PC-3 (cell line): ENCODE measurements at regions not wholly inside any gene's neighbourhood (a gene's known extent, or its start where the extent isn't known, plus 50 kb on each side); places are given as distances from the start of the nearest gene placed in this dataset.

Experiments
- ATAC-seq: fragments of 200-7000 bp; cut with Tn5 transposase; 2 replicates; pipeline ENCODE4 v1.9.1; 2020; ENCODE audit warnings: mild to moderate bottlenecking, moderate library complexity
- BruUV-seq: library from RNA; stranded (reverse); fragments of 400-500 nt; replicated peaks from 2 replicates; lab custom pipeline; 2021; lab: Mats Ljungman, UMichigan
- CTCF ChIA-PET: fragments of 300-600 bp; sonication (Branson Sonifier 250); formaldehyde crosslinking; loops from one replicate; lab custom pipeline; 2022; ENCODE audit warnings: antibody characterized with exemption; lab: Charles Lee
- POLR2A ChIA-PET: fragments of 300-600 bp; sonication (Branson Sonifier 250); formaldehyde crosslinking; loops from one replicate; lab custom pipeline; 2022; ENCODE audit warnings: antibody characterized with exemption; ENCODE audit not compliant: unreplicated experiment; lab: Charles Lee
- DNase-seq: peaks from one replicate; pipeline ENCODE4 v3.0.0-alpha.2; 2015
- H2AFZ ChIP-seq: fragments of 300-600 bp; sonication (generic); 2 replicates; pipeline ENCODE4 v1.6.0; 2016; ENCODE audit warnings: antibody characterized with exemption, low read length
- H3F3A ChIP-seq: fragments of 300-600 bp; sonication (generic); one replicate; pipeline ENCODE4 v1.6.0; 2017; ENCODE audit warnings: antibody characterized with exemption, low read length, control low read depth, mild to moderate bottlenecking; ENCODE audit not compliant: unreplicated experiment
- H3K27ac ChIP-seq: fragments of 300-600 bp; sonication (generic); 2 replicates; pipeline ENCODE4 v1.5.1; 2016; ENCODE audit warnings: mild to moderate bottlenecking, low read length
- H3K27me3 ChIP-seq: fragments of 300-600 bp; sonication (generic); 2 replicates; pipeline ENCODE4 v1.6.1; 2016; ENCODE audit warnings: low read length, mixed read lengths
- H3K36me3 ChIP-seq: fragments of 300-600 bp; sonication (generic); 2 replicates; pipeline ENCODE4 v1.6.1; 2016; ENCODE audit warnings: low read depth, mixed run types, low read length, mixed read lengths
- H3K4me1 ChIP-seq: fragments of 300-600 bp; sonication (generic); 2 replicates; pipeline ENCODE4 v1.5.1; 2016; ENCODE audit warnings: low read length; ENCODE audit not compliant: insufficient read depth
- H3K4me2 ChIP-seq: fragments of 300-600 bp; sonication (generic); 2 replicates; pipeline ENCODE4 v1.6.0; 2016; ENCODE audit warnings: low read length
- H3K4me3 ChIP-seq: fragments of 300-600 bp; sonication (generic); 2 replicates; pipeline ENCODE4 v1.5.1; 2016; ENCODE audit warnings: mild to moderate bottlenecking, low read length, mixed read lengths
- H3K79me2 ChIP-seq: fragments of 300-600 bp; sonication (generic); 2 replicates; pipeline ENCODE4 v1.6.1; 2017; ENCODE audit warnings: low read length, mixed read lengths
- H3K9ac ChIP-seq: fragments of 300-600 bp; sonication (generic); 2 replicates; pipeline ENCODE4 v1.6.0; 2016; ENCODE audit warnings: mild to moderate bottlenecking, low read length
- H3K9me2 ChIP-seq: fragments of 300-600 bp; sonication (generic); replicated peaks from 2 replicates; pipeline ENCODE4 v1.6.1; 2016; ENCODE audit warnings: mixed run types, low read length, mixed read lengths
- H3K9me3 ChIP-seq: fragments of 300-600 bp; sonication (generic); 2 replicates; pipeline ENCODE4 v1.6.1; 2016; ENCODE audit warnings: low read length, mixed read lengths
- H4K20me1 ChIP-seq: fragments of 300-600 bp; sonication (generic); 2 replicates; pipeline ENCODE4 v1.6.1; 2016; ENCODE audit warnings: low read length, mixed read lengths
- EZH2 ChIP-seq: fragments of 300-600 bp; sonication (generic); IDR thresholded peaks from one replicate; pipeline ENCODE4 v1.6.1; 2017; ENCODE audit warnings: antibody characterized with exemption, mild to moderate bottlenecking, low read length; ENCODE audit not compliant: unreplicated experiment
- EZH2phosphoT487 ChIP-seq: fragments of 300-600 bp; sonication (generic); IDR thresholded peaks from 2 replicates; pipeline ENCODE4 v1.6.1; 2018; ENCODE audit warnings: mild to moderate bottlenecking, antibody characterized with exemption, low read length, borderline replicate concordance
- intact Hi-C: fragments of 100-400 bp; cut with micrococcal nuclease; formaldehyde crosslinking; loops from 2 replicates; pipeline ENCODE4 v1.9.0; 2023
- TF ChIP-seq, protein P1 (sequence below): fragments of 300-600 bp; sonication (generic); conservative IDR thresholded peaks from 2 replicates; pipeline ENCODE4 v1.5.1; 2017; ENCODE audit warnings: antibody characterized with exemption, low read depth, mild to moderate bottlenecking, low read length

DNA sequence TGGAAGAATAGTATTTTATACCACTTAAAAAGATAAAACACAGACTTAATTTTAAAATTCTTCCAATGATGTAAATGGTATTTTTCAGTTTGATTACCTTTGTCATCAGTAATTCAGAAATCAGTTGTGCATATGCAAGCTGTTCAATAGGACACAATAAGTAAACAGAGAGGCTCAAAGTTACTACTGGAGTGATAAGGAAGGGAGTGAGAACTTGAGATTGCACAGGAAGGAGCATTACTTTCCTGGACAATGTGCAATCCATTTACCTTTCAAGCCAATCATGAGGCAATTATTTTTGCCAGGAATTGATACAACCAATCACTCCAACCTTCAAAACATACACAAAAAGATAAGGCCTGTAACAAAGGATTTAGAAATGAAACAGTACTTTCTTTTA, 1024.3 kb downstream of the RAPGEF2 start:
- Histone ChIP-seq H3K9ac (no peak overlapping the region), H3K9me2 (no peaks in the 10 kb centered on the region), H3K4me1 (peaks cover 10% of the 10 kb centered on the region; the same call in 1 of the 2 replicates), H3K4me3 (no peak overlapping the region), H3F3A (no peaks in the 10 kb centered on the region), H3K4me2 (no peak overlapping the region), H3K9me3 (no peaks in the 10 kb centered on the region), H3K79me2 (no peaks in the 10 kb centered on the region), H4K20me1 (no peaks in the 10 kb centered on the region), H2AFZ (no peak overlapping the region), H3K27me3 (no peaks in the 10 kb centered on the region), H3K27ac (no peak overlapping the region), H3K36me3 (no peaks in the 10 kb centered on the region)
- no TSS peak for BruUV-seq
- TF ChIP-seq EZH2phosphoT487 = no peak
- ChIA-PET POLR2A (no interaction called here), CTCF (no interaction called here)
- intact Hi-C loops = no loop called here
- no peak for ATAC-seq
- no peak for DNase-seq

DNA sequence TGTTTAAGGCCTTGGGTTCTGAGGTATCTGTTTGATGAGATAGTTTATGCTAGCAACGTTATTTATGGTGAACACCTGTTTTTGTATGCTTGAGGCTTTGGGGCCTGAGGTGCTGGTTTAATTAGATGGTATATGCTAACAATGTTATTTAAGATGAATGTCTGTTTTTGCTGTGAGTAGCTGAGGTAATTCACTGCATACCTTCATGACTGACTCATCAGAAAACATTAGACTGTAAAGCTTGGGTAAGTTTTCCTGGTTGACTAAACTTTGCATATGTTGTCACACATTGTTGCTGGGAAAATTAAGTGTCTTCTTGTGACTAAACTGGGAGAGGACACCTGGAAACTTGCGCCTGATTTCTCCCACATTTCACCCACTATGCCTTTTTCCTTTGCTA, 1026.6 kb downstream of the RAPGEF2 start:
- Histone ChIP-seq H3K79me2 (no peaks in the 10 kb centered on the region), H3K9me2 (no peaks in the 10 kb centered on the region), H3K4me1 (peaks cover 10% of the 10 kb centered on the region; the same call in 1 of the 2 replicates), H3K27ac (peak overlapping the region; percentile 44), H3K9ac (no peak overlapping the region), H4K20me1 (no peaks in the 10 kb centered on the region), H2AFZ (no peak overlapping the region), H3F3A (no peaks in the 10 kb centered on the region), H3K36me3 (no peaks in the 10 kb centered on the region), H3K4me3 (no peak overlapping the region), H3K27me3 (no peaks in the 10 kb centered on the region), H3K4me2 (0 out of 2 replicates have a peak overlapping the region, but pooled peaks have one; percentile 2), H3K9me3 (no peaks in the 10 kb centered on the region)
- TF ChIP-seq, protein P1, sequence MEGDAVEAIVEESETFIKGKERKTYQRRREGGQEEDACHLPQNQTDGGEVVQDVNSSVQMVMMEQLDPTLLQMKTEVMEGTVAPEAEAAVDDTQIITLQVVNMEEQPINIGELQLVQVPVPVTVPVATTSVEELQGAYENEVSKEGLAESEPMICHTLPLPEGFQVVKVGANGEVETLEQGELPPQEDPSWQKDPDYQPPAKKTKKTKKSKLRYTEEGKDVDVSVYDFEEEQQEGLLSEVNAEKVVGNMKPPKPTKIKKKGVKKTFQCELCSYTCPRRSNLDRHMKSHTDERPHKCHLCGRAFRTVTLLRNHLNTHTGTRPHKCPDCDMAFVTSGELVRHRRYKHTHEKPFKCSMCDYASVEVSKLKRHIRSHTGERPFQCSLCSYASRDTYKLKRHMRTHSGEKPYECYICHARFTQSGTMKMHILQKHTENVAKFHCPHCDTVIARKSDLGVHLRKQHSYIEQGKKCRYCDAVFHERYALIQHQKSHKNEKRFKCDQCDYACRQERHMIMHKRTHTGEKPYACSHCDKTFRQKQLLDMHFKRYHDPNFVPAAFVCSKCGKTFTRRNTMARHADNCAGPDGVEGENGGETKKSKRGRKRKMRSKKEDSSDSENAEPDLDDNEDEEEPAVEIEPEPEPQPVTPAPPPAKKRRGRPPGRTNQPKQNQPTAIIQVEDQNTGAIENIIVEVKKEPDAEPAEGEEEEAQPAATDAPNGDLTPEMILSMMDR = no peak
- no peak for TF ChIP-seq EZH2
- no peak for TF ChIP-seq EZH2phosphoT487
- intact Hi-C loops = no loop called here
- no TSS peak for BruUV-seq
- DNase-seq = peak; percentile 62
- ChIA-PET CTCF (no interaction called here), POLR2A (no interaction called here)
- ATAC-seq = peak; percentile 94

DNA sequence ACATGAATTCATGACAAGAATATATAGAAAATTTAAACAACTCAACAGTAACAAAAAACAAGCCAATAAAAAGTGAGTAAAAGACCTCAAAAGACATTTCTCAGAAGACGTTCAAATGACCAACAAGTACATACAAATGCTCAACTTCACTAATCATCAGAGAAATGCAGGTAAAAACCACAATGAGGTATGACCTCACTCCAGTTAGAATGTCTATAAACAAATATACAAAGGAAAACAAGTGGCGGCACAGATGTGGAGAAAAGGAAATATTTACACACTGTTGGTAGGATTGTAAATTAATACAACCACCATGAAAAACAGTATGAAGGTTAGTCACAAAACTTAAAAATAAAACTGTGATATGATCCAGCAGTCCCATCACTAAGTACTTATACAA, 1033.1 kb downstream of the RAPGEF2 start:
- H3F3A ChIP-seq = no peaks in the 10 kb centered on the region
- H4K20me1 ChIP-seq = no peaks in the 10 kb centered on the region
- TF ChIP-seq EZH2phosphoT487 = no peak
- no peak for TF ChIP-seq EZH2
- TF ChIP-seq, protein P1 = no peak
- H3K36me3 ChIP-seq = no peaks in the 10 kb centered on the region
- POLR2A ChIA-PET = no interaction called here
- intact Hi-C loops = no loop called here
- no peak overlapping the region for H3K9ac ChIP-seq
- no peak overlapping the region for H3K27ac ChIP-seq
- no peaks in the 10 kb centered on the region for H3K4me1 ChIP-seq
- BruUV-seq = no TSS peak
- no peak overlapping the region for H3K4me2 ChIP-seq
- no peaks in the 10 kb centered on the region for H3K9me2 ChIP-seq
- DNase-seq (peak; percentile 56), ATAC-seq (peak; percentile 77)
- no peak overlapping the region for H3K4me3 ChIP-seq
- no peaks in the 10 kb centered on the region for H3K27me3 ChIP-seq
- H3K9me3 ChIP-seq = no peaks in the 10 kb centered on the region
- H2AFZ ChIP-seq = no peak overlapping the region
- H3K79me2 ChIP-seq = no peaks in the 10 kb centered on the region
- CTCF ChIA-PET = no interaction called here
